Fibroblast of the aortic adventitia (primary cell): ENCODE measurements at regions not wholly inside any gene's neighbourhood (a gene's known extent, or its start where the extent isn't known, plus 50 kb on each side); places are given as distances from the start of the nearest gene placed in this dataset.
"Not testable (repeated sequence)": the region's sequence is repeated elsewhere in the genome, so short reads cannot be mapped to it uniquely, and the experiment has no call there.

Source experiments
- DNase-seq: peaks from one replicate; pipeline ENCODE4 v3.0.0-alpha.2; 2010; ENCODE audit warnings: low read depth
- H3K4me3 ChIP-seq: 2 replicates; pipeline ENCODE4 v1.5.1; 2011; ENCODE audit warnings: low read depth, mild to moderate bottlenecking, control low read depth, low read length, moderate library complexity
- TF ChIP-seq, protein P1 (sequence below): IDR thresholded peaks from 2 replicates; pipeline ENCODE4 v1.5.1; 2011; ENCODE audit warnings: mild to moderate bottlenecking, low read length, control low read depth, inconsistent platforms; ENCODE audit not compliant: insufficient read depth

DNA sequence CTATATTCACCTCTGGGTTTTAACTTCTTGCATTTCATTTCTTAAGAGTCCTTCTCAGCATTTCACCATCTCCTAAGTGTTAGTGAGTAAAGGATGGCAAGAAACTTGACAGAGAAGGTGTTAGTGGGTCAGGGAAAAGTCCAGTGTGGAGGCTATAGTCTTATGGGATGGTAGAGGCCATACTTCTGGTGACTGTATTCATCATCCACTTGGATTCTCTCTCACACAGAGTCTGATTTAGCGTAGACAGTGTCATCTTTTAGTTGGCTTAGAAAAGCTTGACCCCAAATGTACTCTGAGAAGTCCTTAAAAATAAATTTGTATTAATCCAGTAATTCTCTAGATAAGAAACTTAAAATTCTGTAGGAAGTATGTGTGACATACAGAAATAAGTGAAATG lies 232.4 kb upstream of the FBXO33 start:
- no peak overlapping the region for H3K4me3 ChIP-seq
- DNase-seq: no peak
- TF ChIP-seq, protein P1, sequence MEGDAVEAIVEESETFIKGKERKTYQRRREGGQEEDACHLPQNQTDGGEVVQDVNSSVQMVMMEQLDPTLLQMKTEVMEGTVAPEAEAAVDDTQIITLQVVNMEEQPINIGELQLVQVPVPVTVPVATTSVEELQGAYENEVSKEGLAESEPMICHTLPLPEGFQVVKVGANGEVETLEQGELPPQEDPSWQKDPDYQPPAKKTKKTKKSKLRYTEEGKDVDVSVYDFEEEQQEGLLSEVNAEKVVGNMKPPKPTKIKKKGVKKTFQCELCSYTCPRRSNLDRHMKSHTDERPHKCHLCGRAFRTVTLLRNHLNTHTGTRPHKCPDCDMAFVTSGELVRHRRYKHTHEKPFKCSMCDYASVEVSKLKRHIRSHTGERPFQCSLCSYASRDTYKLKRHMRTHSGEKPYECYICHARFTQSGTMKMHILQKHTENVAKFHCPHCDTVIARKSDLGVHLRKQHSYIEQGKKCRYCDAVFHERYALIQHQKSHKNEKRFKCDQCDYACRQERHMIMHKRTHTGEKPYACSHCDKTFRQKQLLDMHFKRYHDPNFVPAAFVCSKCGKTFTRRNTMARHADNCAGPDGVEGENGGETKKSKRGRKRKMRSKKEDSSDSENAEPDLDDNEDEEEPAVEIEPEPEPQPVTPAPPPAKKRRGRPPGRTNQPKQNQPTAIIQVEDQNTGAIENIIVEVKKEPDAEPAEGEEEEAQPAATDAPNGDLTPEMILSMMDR: no peak

DNA sequence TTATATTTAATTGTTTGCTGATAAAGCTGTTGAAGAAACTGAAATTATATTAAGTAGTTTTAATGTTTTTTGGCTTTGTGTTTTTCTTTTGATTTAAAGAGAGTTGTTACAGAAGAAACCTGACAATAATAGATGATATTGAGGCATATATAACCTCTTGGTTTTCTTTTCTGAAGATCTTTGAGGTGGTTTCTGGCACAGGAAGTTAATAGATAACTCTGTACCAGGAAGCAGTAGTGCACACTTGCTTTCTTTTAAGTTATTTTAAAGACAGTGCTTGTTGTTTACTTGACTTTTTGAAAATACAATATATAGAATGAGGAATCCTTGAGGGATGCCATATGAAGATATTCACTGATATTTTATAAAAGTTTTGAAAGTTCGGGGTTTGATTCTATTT lies 209.0 kb upstream of the FBXO33 start:
- no peak for DNase-seq
- H3K4me3 ChIP-seq: no peak overlapping the region
- TF ChIP-seq, protein P1: no peak

DNA sequence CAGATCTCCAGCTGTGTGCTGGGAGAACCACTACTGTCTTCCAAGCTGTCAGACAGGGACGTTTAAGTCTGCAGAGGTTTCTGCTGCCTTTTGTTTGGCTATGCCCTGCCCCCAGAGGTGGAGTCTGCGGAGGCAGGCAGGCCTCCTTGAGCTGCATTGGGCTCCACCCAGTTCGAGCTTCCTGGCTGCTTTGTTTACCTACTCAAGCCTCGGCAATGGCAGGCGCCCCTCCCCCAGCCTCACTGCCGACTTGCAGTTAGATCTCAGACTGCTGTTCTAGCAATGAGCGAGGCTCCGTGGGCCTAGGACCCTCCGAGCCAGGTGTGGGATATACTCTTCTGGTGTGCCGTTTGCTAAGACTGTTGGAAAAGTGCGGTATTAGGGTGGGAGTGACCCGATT lies 206.8 kb upstream of the FBXO33 start:
- not testable (repeated sequence) for DNase-seq, H3K4me3 ChIP-seq

DNA sequence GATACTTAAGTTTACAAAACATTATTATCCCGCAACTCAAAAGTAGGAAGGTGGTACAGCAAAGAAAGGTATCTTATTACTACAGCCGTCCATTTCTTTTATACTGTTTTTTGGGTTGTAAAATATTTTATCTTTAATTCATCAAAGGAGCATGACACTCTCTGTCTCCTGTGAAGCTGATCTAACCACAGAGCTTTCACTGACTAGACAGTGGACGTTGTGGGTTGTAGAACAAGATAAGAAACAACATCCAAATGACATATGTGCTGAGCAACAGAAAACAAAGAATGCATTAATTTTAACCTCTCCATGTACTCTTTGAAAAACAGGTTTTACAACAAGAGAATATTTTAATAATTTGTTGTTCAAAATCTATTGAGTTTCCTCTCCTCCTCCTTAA lies 195.9 kb upstream of the FBXO33 start:
- no peak for DNase-seq
- TF ChIP-seq, protein P1: no peak
- H3K4me3 ChIP-seq: no peak overlapping the region

DNA sequence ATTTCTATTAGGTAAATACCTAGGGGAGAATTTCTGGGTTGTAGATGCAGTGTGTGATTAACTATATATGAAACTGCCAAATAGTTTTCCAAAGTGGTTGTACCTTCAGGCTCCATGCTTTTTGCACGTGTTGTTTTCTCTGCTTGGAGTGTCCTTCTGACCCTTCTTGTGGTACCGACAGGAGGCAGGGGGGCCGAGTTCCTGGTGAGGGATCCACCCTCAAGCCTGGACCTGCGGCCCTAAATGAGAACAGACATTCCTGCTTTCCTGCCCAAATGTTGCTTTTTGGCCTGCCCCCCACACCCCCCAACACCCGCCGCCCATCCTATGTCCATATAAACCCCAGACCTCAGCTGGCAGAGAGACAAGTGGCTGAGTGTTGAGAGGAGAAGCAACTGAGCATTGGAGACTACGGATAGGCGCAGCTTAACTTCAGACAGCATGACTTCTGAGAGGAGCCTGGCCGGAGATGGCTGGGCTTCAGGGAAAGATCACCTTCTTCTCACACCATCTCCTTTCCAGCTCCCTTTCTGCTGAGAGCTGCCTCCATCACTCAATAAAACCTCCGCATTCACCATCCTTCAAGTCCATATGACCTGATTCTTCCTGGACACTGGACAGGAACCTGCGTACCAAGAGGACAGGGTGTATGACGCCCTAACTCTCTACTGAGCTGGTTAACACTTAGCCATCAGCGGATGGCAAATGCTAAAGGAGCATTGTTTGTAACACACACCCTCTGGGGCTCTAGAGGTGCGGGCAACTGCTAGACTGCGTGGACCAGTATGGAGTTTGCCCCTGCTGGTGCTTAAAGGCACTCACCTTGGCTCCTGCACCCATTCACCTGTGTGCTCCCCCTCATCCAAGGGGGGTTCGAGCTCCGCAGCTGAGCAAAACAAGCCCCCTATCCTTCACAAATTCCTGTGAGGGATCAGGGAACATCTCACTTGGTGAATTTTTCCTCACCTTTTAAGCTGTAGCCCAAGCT lies 194.7 kb upstream of the FBXO33 start:
- no peak overlapping the region for H3K4me3 ChIP-seq
- DNase-seq: no peak
- TF ChIP-seq, protein P1: no peak

DNA sequence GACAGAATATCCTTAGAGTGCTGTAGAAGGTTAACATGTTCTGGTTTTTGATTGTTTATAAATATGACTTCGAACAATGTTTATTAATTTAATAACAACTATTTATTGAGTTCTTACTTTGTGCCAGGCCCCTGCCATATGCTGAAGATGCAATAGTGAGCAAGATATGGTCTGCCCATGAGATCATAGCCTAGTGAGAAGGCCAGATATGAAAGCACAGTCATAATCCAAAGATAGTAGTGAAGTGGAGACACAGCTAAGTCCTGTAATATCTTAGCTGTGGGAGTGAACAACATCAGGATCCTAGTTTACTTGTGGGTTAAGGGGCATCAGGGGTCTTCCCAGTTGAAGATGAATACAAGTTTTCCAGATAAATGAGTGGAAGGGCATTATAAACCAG lies 189.4 kb upstream of the FBXO33 start:
- no peak overlapping the region for H3K4me3 ChIP-seq
- no peak for DNase-seq
- TF ChIP-seq, protein P1: no peak

DNA sequence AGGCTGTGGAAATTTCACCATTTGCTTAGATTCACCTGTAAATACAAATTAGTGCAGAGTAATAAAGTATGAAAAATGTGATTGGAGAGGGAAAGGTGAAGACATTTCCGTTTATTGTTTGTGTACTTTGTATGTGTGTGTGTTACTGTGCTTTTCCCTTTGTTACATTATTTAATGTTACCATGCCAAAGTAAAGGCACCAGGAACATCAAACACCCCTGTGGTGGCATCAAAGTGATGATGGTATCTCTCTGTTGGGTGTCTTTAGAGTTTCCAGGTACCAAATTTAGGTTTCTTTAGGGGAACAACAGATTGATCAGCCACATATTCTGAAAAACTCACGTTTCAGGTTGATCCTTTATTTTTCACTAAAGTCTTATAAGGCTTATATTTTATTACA lies 189.0 kb upstream of the FBXO33 start:
- DNase-seq: no peak
- H3K4me3 ChIP-seq: no peak overlapping the region
- TF ChIP-seq, protein P1: no peak
